Tibial artery (tissue), 4 donors: ENCODE measurements at regions not wholly inside any gene's neighbourhood (a gene's known extent, or its start where the extent isn't known, plus 50 kb on each side); places are given as distances from the start of the nearest gene placed in this dataset.
"Not testable (repeated sequence)": the region's sequence is repeated elsewhere in the genome, so short reads cannot be mapped to it uniquely, and the experiment has no call there.

Source experiments
- DNase-seq, 2 donors: peaks; one replicate each; pipeline ENCODE4 v3.0.0-alpha.2; 2019
- H3K27ac ChIP-seq, 2 donors: fragments of 200-600 bp; sonication (generic) in 1 of 2; 1 replicate in 1 of 2; 2 replicates in 1 of 2; pipeline ENCODE4 v1.5.1; 2018 to 2019; ENCODE audit warnings: mild to moderate bottlenecking in 1 of 2
- H3K27me3 ChIP-seq, 2 donors: fragments of 200-600 bp; sonication (generic) in 1 of 2; one replicate each; pipeline versions ENCODE4 v1.5.1 to v1.6.0; 2016 to 2019
- H3K36me3 ChIP-seq, 3 donors: fragments of 200-600 bp; sonication (generic) in 2 of 3; one replicate each; pipeline ENCODE4 v1.5.1; 2016 to 2019; ENCODE audit warnings: mild to moderate bottlenecking in 2 of 3
- H3K4me1 ChIP-seq, 4 donors: fragments of 200-600 bp; sonication (generic) in 2 of 4; 1 replicate in 3 of 4; 2 replicates in 1 of 4; pipeline ENCODE4 v1.5.1; 2016 to 2019
- H3K4me3 ChIP-seq, 2 donors: fragments of 200-600 bp; sonication (generic) in 1 of 2; 1 replicate in 1 of 2; 2 replicates in 1 of 2; pipeline ENCODE4 v1.5.1; 2018 to 2019; ENCODE audit warnings: mild to moderate bottlenecking in 2 of 2
- H3K9me3 ChIP-seq, 3 donors: fragments of 200-600 bp; sonication (generic) in 1 of 3; one replicate each; pipeline ENCODE4 v1.5.1; 2016 to 2019
- intact Hi-C: fragments of 100-400 bp; cut with DNase I; formaldehyde crosslinking; loops from one replicate; pipeline ENCODE4 v1.15.0; 2023; ENCODE audit warnings: low total_unique reads
- TF ChIP-seq, protein P1 (sequence below), 2 experiments: fragments of 200-600 bp in 1 of 2; fragments of 450-650 bp in 1 of 2; IDR thresholded peaks; one replicate each; pipeline ENCODE4 v1.5.1; 2017 to 2019; ENCODE audit warnings: antibody characterized with exemption in 2 of 2, mild to moderate bottlenecking in 1 of 2, moderate library complexity in 1 of 2

GRCh38 chr1:95766036-95766435 lies 532.0 kb downstream of the RWDD3 start:
- intact Hi-C loops: no loop called here
- Histone ChIP-seq H3K27ac (no peak overlapping the region), H3K4me1 (no peaks in the 10 kb centered on the region), H3K27me3 (no peaks in the 10 kb centered on the region), H3K4me3 (no peak overlapping the region), H3K36me3 (no peaks in the 10 kb centered on the region), H3K9me3 (no peaks in the 10 kb centered on the region)
- TF ChIP-seq, protein P1, sequence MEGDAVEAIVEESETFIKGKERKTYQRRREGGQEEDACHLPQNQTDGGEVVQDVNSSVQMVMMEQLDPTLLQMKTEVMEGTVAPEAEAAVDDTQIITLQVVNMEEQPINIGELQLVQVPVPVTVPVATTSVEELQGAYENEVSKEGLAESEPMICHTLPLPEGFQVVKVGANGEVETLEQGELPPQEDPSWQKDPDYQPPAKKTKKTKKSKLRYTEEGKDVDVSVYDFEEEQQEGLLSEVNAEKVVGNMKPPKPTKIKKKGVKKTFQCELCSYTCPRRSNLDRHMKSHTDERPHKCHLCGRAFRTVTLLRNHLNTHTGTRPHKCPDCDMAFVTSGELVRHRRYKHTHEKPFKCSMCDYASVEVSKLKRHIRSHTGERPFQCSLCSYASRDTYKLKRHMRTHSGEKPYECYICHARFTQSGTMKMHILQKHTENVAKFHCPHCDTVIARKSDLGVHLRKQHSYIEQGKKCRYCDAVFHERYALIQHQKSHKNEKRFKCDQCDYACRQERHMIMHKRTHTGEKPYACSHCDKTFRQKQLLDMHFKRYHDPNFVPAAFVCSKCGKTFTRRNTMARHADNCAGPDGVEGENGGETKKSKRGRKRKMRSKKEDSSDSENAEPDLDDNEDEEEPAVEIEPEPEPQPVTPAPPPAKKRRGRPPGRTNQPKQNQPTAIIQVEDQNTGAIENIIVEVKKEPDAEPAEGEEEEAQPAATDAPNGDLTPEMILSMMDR (IDR thresholded peaks at IDR 0.05): no peak
- no peak for DNase-seq

DNA sequence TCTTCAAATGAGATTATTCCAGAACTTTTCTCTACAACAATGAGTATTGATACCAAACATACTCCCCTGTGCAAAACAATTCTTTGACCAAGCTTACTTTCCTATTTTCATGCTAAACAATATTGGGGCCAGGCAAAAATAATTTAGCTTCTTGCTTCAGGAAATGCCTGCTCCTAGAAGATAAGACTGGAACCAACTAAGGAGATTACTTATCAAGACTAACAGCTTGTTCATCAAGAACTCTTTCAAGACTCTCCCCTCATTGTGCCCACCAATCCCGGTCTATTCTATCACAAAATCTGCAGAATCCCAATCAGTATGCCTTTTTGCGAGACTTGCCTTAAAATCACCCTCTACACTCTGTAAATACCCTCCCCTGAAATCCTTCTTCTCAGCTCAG lies 536.6 kb downstream of the RWDD3 start:
- intact Hi-C loops: no loop called here

DNA sequence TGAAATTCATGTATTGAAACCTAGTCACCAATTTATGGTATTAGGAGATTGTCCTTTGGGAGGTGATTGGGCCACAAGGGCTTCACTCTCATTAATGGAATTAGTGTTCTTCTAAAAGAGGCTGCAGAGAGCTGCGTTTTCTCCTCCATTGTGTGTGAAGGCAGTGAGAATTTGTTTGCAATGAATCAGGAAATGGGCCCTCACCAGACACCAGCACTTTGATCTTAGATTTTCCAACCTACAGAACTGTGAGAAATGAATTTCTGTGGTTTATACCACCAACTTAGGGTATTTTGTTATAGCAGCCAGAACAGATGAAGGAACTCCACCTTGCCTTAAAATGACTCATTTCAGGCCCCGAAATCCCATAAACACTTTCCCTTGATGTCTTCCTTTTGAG lies 544.2 kb downstream of the RWDD3 start:
- no peaks in the 10 kb centered on the region for H3K27me3 ChIP-seq
- intact Hi-C loops: no loop called here
- TF ChIP-seq, protein P1 (IDR thresholded peaks at IDR 0.05): no peak
- no peaks in the 10 kb centered on the region for H3K36me3 ChIP-seq
- H3K4me1 ChIP-seq: no peaks in the 10 kb centered on the region
- H3K27ac ChIP-seq: no peak overlapping the region
- no peaks in the 10 kb centered on the region for H3K9me3 ChIP-seq
- no peak overlapping the region for H3K4me3 ChIP-seq
- no peak for DNase-seq

More for the DNA sequence above, 536.6 kb downstream of the RWDD3 start:
- Histone ChIP-seq H3K27ac (no peak overlapping the region), H3K4me1 (no peaks in the 10 kb centered on the region), H3K36me3 (no peaks in the 10 kb centered on the region), H3K27me3 (no peaks in the 10 kb centered on the region), H3K9me3 (no peaks in the 10 kb centered on the region), H3K4me3 (no peak overlapping the region)
- TF ChIP-seq, protein P1 (IDR thresholded peaks at IDR 0.05): no peak
- DNase-seq: no peak

GRCh38 chr1:95780836-95781235 lies 546.8 kb downstream of the RWDD3 start:
- intact Hi-C loops: no loop called here
- H3K4me1 ChIP-seq: no peaks in the 10 kb centered on the region
- H3K27me3 ChIP-seq: no peaks in the 10 kb centered on the region
- no peaks in the 10 kb centered on the region for H3K9me3 ChIP-seq
- TF ChIP-seq, protein P1 (IDR thresholded peaks at IDR 0.05): no peak
- no peaks in the 10 kb centered on the region for H3K36me3 ChIP-seq
- no peak for DNase-seq
- no peak overlapping the region for H3K27ac ChIP-seq
- no peak overlapping the region for H3K4me3 ChIP-seq

DNA sequence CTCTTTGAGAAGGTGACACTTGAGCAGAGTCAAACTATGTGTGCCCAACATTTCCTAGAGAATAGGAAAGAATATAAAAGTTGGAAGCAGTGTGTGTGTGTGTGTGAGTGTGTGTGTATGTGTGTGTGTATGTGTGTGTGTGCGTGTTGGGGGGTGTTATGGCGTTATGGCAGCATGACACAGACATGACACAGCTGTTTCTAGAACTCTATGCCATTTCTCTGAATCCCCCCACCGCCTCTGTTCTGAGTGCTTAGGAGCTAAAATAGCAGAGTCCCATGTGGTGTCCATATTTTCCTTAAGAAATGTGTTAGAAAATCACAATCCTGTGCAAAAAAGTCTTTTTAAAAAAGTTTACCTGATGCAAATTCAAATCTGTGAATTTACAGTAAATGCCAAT lies 556.1 kb downstream of the RWDD3 start:
- Histone ChIP-seq H3K27me3 (no peaks in the 10 kb centered on the region), H3K36me3 (no peaks in the 10 kb centered on the region), H3K9me3 (no peaks in the 10 kb centered on the region), H3K4me3 (no peak overlapping the region), H3K27ac (no peak overlapping the region), H3K4me1 (no peaks in the 10 kb centered on the region)
- DNase-seq: no peak
- intact Hi-C loops: no loop called here
- TF ChIP-seq, protein P1 (IDR thresholded peaks at IDR 0.05): no peak

DNA sequence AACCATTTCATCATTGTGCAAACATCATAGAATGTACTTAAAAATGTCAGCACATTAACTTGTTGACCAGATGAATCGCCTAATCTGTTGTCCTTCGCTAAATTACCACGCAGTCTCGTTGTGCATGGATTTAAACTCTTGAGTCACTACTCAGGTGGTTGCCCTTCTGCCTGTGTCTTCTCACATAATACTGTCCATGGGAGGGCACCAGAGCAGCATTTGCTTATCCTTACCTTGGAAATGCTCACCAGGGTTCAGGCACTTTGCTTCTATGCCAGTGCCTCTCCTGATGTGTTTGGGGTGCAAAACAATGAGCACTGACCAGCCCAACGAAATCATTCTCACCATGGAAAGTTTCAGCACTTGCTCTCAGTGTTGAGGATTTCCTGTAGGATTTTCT lies 559.9 kb downstream of the RWDD3 start:
- H3K27me3 ChIP-seq: no peaks in the 10 kb centered on the region
- H3K4me1 ChIP-seq: no peaks in the 10 kb centered on the region
- no peak for DNase-seq
- H3K36me3 ChIP-seq: no peaks in the 10 kb centered on the region
- no peak overlapping the region for H3K4me3 ChIP-seq
- intact Hi-C loops: no loop called here
- H3K27ac ChIP-seq: no peak overlapping the region
- TF ChIP-seq, protein P1 (IDR thresholded peaks at IDR 0.05): no peak
- H3K9me3 ChIP-seq: no peaks in the 10 kb centered on the region

GRCh38 chr1:95797761-95798160 lies 563.8 kb downstream of the RWDD3 start:
- H3K4me1 ChIP-seq, H3K4me3 ChIP-seq, intact Hi-C loops, H3K36me3 ChIP-seq, H3K9me3 ChIP-seq, DNase-seq, H3K27me3 ChIP-seq, H3K27ac ChIP-seq: not testable (repeated sequence)
